ENCODE measurements at regions not wholly inside any gene's neighbourhood (a gene's known extent, or its start where the extent isn't known, plus 50 kb on each side); places are given as distances from the start of the nearest gene placed in this dataset.

- Mint-ChIP-seq H3K36me3 (ENCODE audit: insufficient read depth, unreplicated experiment) (peaks cover 6% of the 10 kb centered on the region), H3K4me3 (ENCODE audit: low read depth, unreplicated experiment) (no peak overlapping the region), H3K4me1 (ENCODE audit: low read depth, unreplicated experiment) (peaks cover 8% of the 10 kb centered on the region), H3K27ac (ENCODE audit: unreplicated experiment) (no peak overlapping the region), H3K27me3 (ENCODE audit: unreplicated experiment) (no peaks in the 10 kb centered on the region), H3K9me3 (ENCODE audit: low read depth, unreplicated experiment) (no peaks in the 10 kb centered on the region)
- intact Hi-C loops (cut with micrococcal nuclease; ENCODE audit: unreplicated experiment), result loop anchor here (5.0 to 10.0 kb wide), 4 partner anchors 165 to 662 kb away; no protein-coding TSS in a partner anchor
- no TSS peak for BruUV-seq (replicated peaks)
- CTCF ChIA-PET, result no interaction called here
- DNase-seq, result no peak
- TF ChIP-seq, protein P1, sequence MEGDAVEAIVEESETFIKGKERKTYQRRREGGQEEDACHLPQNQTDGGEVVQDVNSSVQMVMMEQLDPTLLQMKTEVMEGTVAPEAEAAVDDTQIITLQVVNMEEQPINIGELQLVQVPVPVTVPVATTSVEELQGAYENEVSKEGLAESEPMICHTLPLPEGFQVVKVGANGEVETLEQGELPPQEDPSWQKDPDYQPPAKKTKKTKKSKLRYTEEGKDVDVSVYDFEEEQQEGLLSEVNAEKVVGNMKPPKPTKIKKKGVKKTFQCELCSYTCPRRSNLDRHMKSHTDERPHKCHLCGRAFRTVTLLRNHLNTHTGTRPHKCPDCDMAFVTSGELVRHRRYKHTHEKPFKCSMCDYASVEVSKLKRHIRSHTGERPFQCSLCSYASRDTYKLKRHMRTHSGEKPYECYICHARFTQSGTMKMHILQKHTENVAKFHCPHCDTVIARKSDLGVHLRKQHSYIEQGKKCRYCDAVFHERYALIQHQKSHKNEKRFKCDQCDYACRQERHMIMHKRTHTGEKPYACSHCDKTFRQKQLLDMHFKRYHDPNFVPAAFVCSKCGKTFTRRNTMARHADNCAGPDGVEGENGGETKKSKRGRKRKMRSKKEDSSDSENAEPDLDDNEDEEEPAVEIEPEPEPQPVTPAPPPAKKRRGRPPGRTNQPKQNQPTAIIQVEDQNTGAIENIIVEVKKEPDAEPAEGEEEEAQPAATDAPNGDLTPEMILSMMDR (IDR thresholded peaks at IDR 0.05; ENCODE audit: unreplicated experiment), result no peak
Observed at GRCh38 chr3:24769918-24770317, 275.3 kb upstream of the THRB start.

- intact Hi-C loops (cut with micrococcal nuclease; ENCODE audit: unreplicated experiment), result loop anchor here (1.0 to 10.0 kb wide), 5 partner anchors 161 to 819 kb away; no protein-coding TSS in a partner anchor
- TF ChIP-seq, protein P1 (IDR thresholded peaks at IDR 0.05; ENCODE audit: unreplicated experiment), result peak; percentile 65
- Mint-ChIP-seq H3K36me3 (ENCODE audit: insufficient read depth, unreplicated experiment) (peaks cover 6% of the 10 kb centered on the region), H3K9me3 (ENCODE audit: low read depth, unreplicated experiment) (no peaks in the 10 kb centered on the region), H3K4me1 (ENCODE audit: low read depth, unreplicated experiment) (peaks cover 8% of the 10 kb centered on the region), H3K27ac (ENCODE audit: unreplicated experiment) (no peak overlapping the region), H3K27me3 (ENCODE audit: unreplicated experiment) (no peaks in the 10 kb centered on the region), H3K4me3 (ENCODE audit: low read depth, unreplicated experiment) (no peak overlapping the region)
- no TSS peak for BruUV-seq (replicated peaks)
- peak; percentile 81 for DNase-seq
- CTCF ChIA-PET, result interaction anchor here (0.5 to 1.0 kb wide), 7 partner anchors 36 to 821 kb away, joined by 3 to 9 read pairs (median 6); no protein-coding TSS in a partner anchor
Observed at GRCh38 chr3:24773798-24774197, 279.1 kb upstream of the THRB start.

DNA sequence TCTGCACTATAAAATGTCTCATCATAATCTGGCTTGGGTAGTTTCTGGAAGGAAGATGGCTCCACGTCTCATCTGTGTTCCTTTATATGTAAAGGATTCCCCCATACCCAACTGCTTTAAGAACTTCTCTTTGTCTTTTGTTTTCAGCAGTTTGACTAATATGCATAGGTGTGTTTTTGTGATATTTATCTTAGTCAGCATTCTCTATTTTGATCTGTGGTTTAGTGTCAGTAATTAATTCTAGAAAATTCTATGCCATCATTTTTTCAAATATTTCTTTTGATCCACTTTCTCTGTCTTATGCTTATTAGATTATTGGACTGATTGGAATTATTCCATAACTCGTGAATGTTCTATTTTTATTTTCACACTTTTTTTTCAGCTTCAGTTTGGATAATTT is 286.3 kb upstream of the THRB start:
- BruUV-seq (replicated peaks), result no TSS peak
- CTCF ChIA-PET, result no interaction called here

GRCh38 chr3:24781454-24781853 is 286.8 kb upstream of the THRB start:
- H3K4me3 Mint-ChIP-seq (ENCODE audit: low read depth, unreplicated experiment), result no peak overlapping the region
- H3K27ac Mint-ChIP-seq (ENCODE audit: unreplicated experiment), result no peak overlapping the region
- CTCF ChIA-PET, result no interaction called here
- no peaks in the 10 kb centered on the region for H3K36me3 Mint-ChIP-seq (ENCODE audit: insufficient read depth, unreplicated experiment)
- intact Hi-C loops (cut with micrococcal nuclease; ENCODE audit: unreplicated experiment), result no loop called here
- H3K27me3 Mint-ChIP-seq (ENCODE audit: unreplicated experiment), result no peaks in the 10 kb centered on the region
- BruUV-seq (replicated peaks), result no TSS peak
- H3K9me3 Mint-ChIP-seq (ENCODE audit: low read depth, unreplicated experiment), result peaks cover 7% of the 10 kb centered on the region
- TF ChIP-seq, protein P1 (IDR thresholded peaks at IDR 0.05; ENCODE audit: unreplicated experiment), result no peak
- no peak for DNase-seq
- no peaks in the 10 kb centered on the region for H3K4me1 Mint-ChIP-seq (ENCODE audit: low read depth, unreplicated experiment)

More for the DNA sequence above, 286.3 kb upstream of the THRB start:
- intact Hi-C loops (cut with micrococcal nuclease; ENCODE audit: unreplicated experiment), result no loop called here
- Mint-ChIP-seq H3K4me1 (ENCODE audit: low read depth, unreplicated experiment) (no peaks in the 10 kb centered on the region), H3K27ac (ENCODE audit: unreplicated experiment) (no peak overlapping the region), H3K36me3 (ENCODE audit: insufficient read depth, unreplicated experiment) (no peaks in the 10 kb centered on the region), H3K27me3 (ENCODE audit: unreplicated experiment) (no peaks in the 10 kb centered on the region), H3K4me3 (ENCODE audit: low read depth, unreplicated experiment) (no peak overlapping the region), H3K9me3 (ENCODE audit: low read depth, unreplicated experiment) (peaks cover 7% of the 10 kb centered on the region)
- DNase-seq, result no peak
- TF ChIP-seq, protein P1 (IDR thresholded peaks at IDR 0.05; ENCODE audit: unreplicated experiment), result no peak

Data from Calu3 (cell line).